PC-9 (cell line): ENCODE measurements at regions not wholly inside any gene's neighbourhood (a gene's known extent, or its start where the extent isn't known, plus 50 kb on each side); places are given as distances from the start of the nearest gene placed in this dataset.

Experiments
- BruUV-seq: library from RNA; stranded (reverse); fragments of 400-500 nt; replicated peaks from 2 replicates; lab custom pipeline; 2021; lab: Mats Ljungman, UMichigan
- CTCF ChIA-PET: fragments of 300-600 bp; sonication (Branson Sonifier 250); formaldehyde crosslinking; loops from one replicate; lab custom pipeline; 2022; ENCODE audit warnings: antibody characterized with exemption; lab: Charles Lee
- POLR2A ChIA-PET: fragments of 300-600 bp; sonication (Branson Sonifier 250); formaldehyde crosslinking; loops from one replicate; lab custom pipeline; 2022; ENCODE audit warnings: antibody characterized with exemption; ENCODE audit not compliant: unreplicated experiment; lab: Charles Lee
- DNase-seq, 2 experiments: peaks; one replicate each; pipeline versions ENCODE4 v3.0.0 to v3.0.0-alpha.2; 2015 to 2022; ENCODE audit warnings: mixed read lengths in 1 of 2
- H2AFZ ChIP-seq: fragments of 200-600 bp; sonication (generic); 2 replicates; pipeline ENCODE4 v1.8.1; 2017; ENCODE audit warnings: antibody characterized with exemption
- H3F3A ChIP-seq: fragments of 200-600 bp; sonication (generic); 2 replicates; pipeline ENCODE4 v1.8.1; 2017; ENCODE audit warnings: antibody characterized with exemption, mild to moderate bottlenecking, low read depth; ENCODE audit not compliant: insufficient read depth
- H3K27ac ChIP-seq: fragments of 200-600 bp; sonication (generic); 2 replicates; pipeline ENCODE4 v1.6.1; 2016; ENCODE audit warnings: mixed run types
- H3K27me3 ChIP-seq: fragments of 200-600 bp; sonication (generic); 2 replicates; pipeline ENCODE4 v1.6.1; 2016; ENCODE audit warnings: low read depth, mixed run types; ENCODE audit not compliant: insufficient read depth
- H3K36me3 ChIP-seq: fragments of 200-600 bp; sonication (generic); 2 replicates; pipeline ENCODE4 v1.6.1; 2016; ENCODE audit warnings: low read depth, mixed run types
- H3K4me1 ChIP-seq: fragments of 200-600 bp; sonication (generic); replicated peaks from 2 replicates; pipeline ENCODE4 v1.6.1; 2016; ENCODE audit warnings: mixed run types; ENCODE audit not compliant: insufficient read depth
- H3K4me2 ChIP-seq: fragments of 200-600 bp; sonication (generic); 2 replicates; pipeline ENCODE4 v1.6.1; 2017; ENCODE audit warnings: mixed run types
- H3K4me3 ChIP-seq: fragments of 200-600 bp; sonication (generic); 2 replicates; pipeline ENCODE4 v1.6.1; 2016; ENCODE audit warnings: mixed run types
- H3K79me2 ChIP-seq: fragments of 200-600 bp; sonication (generic); 2 replicates; pipeline ENCODE4 v1.6.1; 2017; ENCODE audit warnings: low read depth, mixed run types
- H3K9me2 ChIP-seq: fragments of 200-600 bp; sonication (generic); 2 replicates; pipeline ENCODE4 v1.8.1; 2017; ENCODE audit warnings: mild to moderate bottlenecking; ENCODE audit not compliant: insufficient read depth
- H3K9me3 ChIP-seq: fragments of 200-600 bp; sonication (generic); 2 replicates; pipeline ENCODE4 v1.8.1; 2016; ENCODE audit warnings: low read depth; ENCODE audit not compliant: insufficient read depth
- H4K20me1 ChIP-seq: fragments of 200-600 bp; sonication (generic); 2 replicates; pipeline ENCODE4 v1.8.1; 2017; ENCODE audit not compliant: insufficient read depth
- CTCF ChIP-seq: fragments of 200-600 bp; sonication (generic); conservative IDR thresholded peaks from 2 replicates; pipeline ENCODE4 v1.6.1; 2017; ENCODE audit warnings: mixed run types, antibody characterized with exemption, mild to moderate bottlenecking, moderate library complexity
- EZH2 ChIP-seq: fragments of 200-600 bp; sonication (generic); IDR thresholded peaks from 2 replicates; pipeline ENCODE4 v1.8.0; 2017; ENCODE audit warnings: antibody characterized with exemption, low read depth
- intact Hi-C: fragments of 100-400 bp; cut with micrococcal nuclease; formaldehyde crosslinking; loops from one replicate; pipeline ENCODE4 v1.10.0; 2022; ENCODE audit not compliant: unreplicated experiment

GRCh38 chr2:45275806-45276205, 266.6 kb upstream of the SIX2 start:
- Histone ChIP-seq H3F3A (peaks cover 32% of the 10 kb centered on the region), H3K4me1 (peaks cover 52% of the 10 kb centered on the region), H3K9me2 (no peaks in the 10 kb centered on the region), H3K4me3 (no peak overlapping the region), H3K4me2 (peak overlapping the region; percentile 53), H3K79me2 (no peaks in the 10 kb centered on the region), H3K27ac (peak overlapping the region; percentile 77), H3K36me3 (no peaks in the 10 kb centered on the region), H2AFZ (no peak overlapping the region), H4K20me1 (no peaks in the 10 kb centered on the region), H3K27me3 (no peaks in the 10 kb centered on the region), H3K9me3 (no peaks in the 10 kb centered on the region)
- no peak for TF ChIP-seq CTCF
- TF ChIP-seq EZH2 = no peak
- POLR2A ChIA-PET = interaction anchor here (1.0 kb wide), 2 partner anchors 13 to 157 kb away, joined by 5 to 7 read pairs; no protein-coding TSS in a partner anchor
- intact Hi-C loops = loop anchor here (1.0 to 5.0 kb wide), 4 partner anchors 35 to 269 kb away; partner anchors contain the start of gene SIX2
- peak in 1 of 2 experiments; percentile 90 for DNase-seq
- CTCF ChIA-PET = no interaction called here
- BruUV-seq = no TSS peak

GRCh38 chr2:45275242-45275805, 266.1 kb upstream of the SIX2 start:
- Histone ChIP-seq H3F3A (peaks cover 32% of the 10 kb centered on the region), H3K79me2 (no peaks in the 10 kb centered on the region), H3K9me2 (no peaks in the 10 kb centered on the region), H3K4me1 (peaks cover 52% of the 10 kb centered on the region), H3K36me3 (no peaks in the 10 kb centered on the region), H3K4me3 (no peak overlapping the region), H2AFZ (peak overlapping the region; percentile 26; the same call in 1 of the 2 replicates), H3K27ac (peak overlapping the region; percentile 77), H3K27me3 (no peaks in the 10 kb centered on the region), H3K4me2 (peak overlapping the region; percentile 53), H4K20me1 (no peaks in the 10 kb centered on the region), H3K9me3 (no peaks in the 10 kb centered on the region)
- BruUV-seq = TSS peak; percentile 93
- ChIA-PET POLR2A (interaction anchor here (0.6 to 1.0 kb wide), 3 partner anchors 12 to 156 kb away, joined by 3 to 7 read pairs (median 5); no protein-coding TSS in a partner anchor), CTCF (no interaction called here)
- intact Hi-C loops = loop anchor here (1.0 to 5.0 kb wide), 3 partner anchors 34 to 268 kb away; partner anchors contain the start of gene SIX2
- no peak for TF ChIP-seq EZH2
- no peak for TF ChIP-seq CTCF
- DNase-seq = peak; percentile 64 to 94

- CTCF ChIA-PET = no interaction called here
- intact Hi-C loops = no loop called here
These were observed 265.1 kb upstream of the SIX2 start for GRCh38 chr2:45274250-45274926.

More at GRCh38 chr2:45274250-45274926, 265.1 kb upstream of the SIX2 start:
- Histone ChIP-seq H3K27ac (peak overlapping the region; percentile 77), H3K4me1 (peaks cover 52% of the 10 kb centered on the region), H3K4me3 (no peak overlapping the region), H3K36me3 (no peaks in the 10 kb centered on the region), H4K20me1 (no peaks in the 10 kb centered on the region), H3F3A (peaks cover 32% of the 10 kb centered on the region), H3K9me2 (no peaks in the 10 kb centered on the region), H3K4me2 (peak overlapping the region; percentile 53), H3K79me2 (no peaks in the 10 kb centered on the region), H3K9me3 (no peaks in the 10 kb centered on the region), H2AFZ (peak overlapping the region; percentile 3; the same call in 1 of the 2 replicates), H3K27me3 (no peaks in the 10 kb centered on the region)
- BruUV-seq = no TSS peak
- POLR2A ChIA-PET = interaction anchor here (0.6 kb wide), 1 partner anchor 90 kb away, joined by 3 read pairs; no protein-coding TSS in a partner anchor
- TF ChIP-seq CTCF = no peak
- no peak for TF ChIP-seq EZH2
- DNase-seq = peak; percentile 21 to 59
